Brain microvascular endothelial cell (primary cell): ENCODE measurements at regions not wholly inside any gene's neighbourhood (a gene's known extent, or its start where the extent isn't known, plus 50 kb on each side); places are given as distances from the start of the nearest gene placed in this dataset.
"Not testable (repeated sequence)": the region's sequence is repeated elsewhere in the genome, so short reads cannot be mapped to it uniquely, and the experiment has no call there.

Source experiments
- DNase-seq: peaks from one replicate; pipeline ENCODE4 v3.0.0-alpha.2; 2020
- H3K27ac ChIP-seq: fragments of 250-450 bp; sonication (Bioruptor Pico); 2 replicates; pipeline ENCODE4 v1.5.1; 2020; ENCODE audit warnings: mild to moderate bottlenecking, moderate library complexity
- H3K27me3 ChIP-seq: fragments of 250-450 bp; sonication (Bioruptor Pico); replicated peaks from 2 replicates; pipeline ENCODE4 v1.5.1; 2020; ENCODE audit warnings: mild to moderate bottlenecking
- H3K36me3 ChIP-seq: fragments of 250-450 bp; sonication (Bioruptor Pico); replicated peaks from 2 replicates; pipeline ENCODE4 v1.5.1; 2020; ENCODE audit warnings: mild to moderate bottlenecking
- H3K4me3 ChIP-seq: 2 replicates; pipeline ENCODE4 v1.5.1; 2011; ENCODE audit warnings: low read depth, mild to moderate bottlenecking, control low read depth, low read length, moderate library complexity
- in situ Hi-C: cut with HindIII; loops from 2 replicates; pipeline ENCODE4 v1.10.0; 2017; ENCODE audit warnings: low sequenced_read_pairs, low pct_ligation_motif_present
- TF ChIP-seq, protein P1 (sequence below): IDR thresholded peaks from 2 replicates; pipeline ENCODE4 v1.5.1; 2011; ENCODE audit warnings: low read depth, mild to moderate bottlenecking, moderate library complexity, low read length, control low read depth, inconsistent platforms; ENCODE audit errors: missing control alignments

DNA sequence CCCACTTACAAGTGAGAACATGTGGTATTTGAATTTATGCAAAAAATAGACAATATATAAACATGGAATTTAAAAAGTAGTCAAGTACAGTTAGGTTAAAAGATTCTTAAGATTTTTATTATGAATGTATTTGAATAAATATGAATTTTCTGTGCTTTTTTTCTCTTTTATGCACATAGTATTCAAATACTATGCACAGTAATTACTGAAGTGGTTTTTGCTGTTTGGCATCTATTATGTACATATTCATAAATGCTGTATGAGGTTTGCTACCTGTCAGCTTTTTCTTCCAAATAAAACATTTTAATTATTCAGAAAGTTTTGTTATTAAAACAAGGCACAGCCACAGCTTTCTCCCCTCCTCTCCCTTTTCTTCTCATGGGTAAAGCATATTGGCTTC lies 1272.7 kb downstream of the NSUN3 start:
- TF ChIP-seq, protein P1, sequence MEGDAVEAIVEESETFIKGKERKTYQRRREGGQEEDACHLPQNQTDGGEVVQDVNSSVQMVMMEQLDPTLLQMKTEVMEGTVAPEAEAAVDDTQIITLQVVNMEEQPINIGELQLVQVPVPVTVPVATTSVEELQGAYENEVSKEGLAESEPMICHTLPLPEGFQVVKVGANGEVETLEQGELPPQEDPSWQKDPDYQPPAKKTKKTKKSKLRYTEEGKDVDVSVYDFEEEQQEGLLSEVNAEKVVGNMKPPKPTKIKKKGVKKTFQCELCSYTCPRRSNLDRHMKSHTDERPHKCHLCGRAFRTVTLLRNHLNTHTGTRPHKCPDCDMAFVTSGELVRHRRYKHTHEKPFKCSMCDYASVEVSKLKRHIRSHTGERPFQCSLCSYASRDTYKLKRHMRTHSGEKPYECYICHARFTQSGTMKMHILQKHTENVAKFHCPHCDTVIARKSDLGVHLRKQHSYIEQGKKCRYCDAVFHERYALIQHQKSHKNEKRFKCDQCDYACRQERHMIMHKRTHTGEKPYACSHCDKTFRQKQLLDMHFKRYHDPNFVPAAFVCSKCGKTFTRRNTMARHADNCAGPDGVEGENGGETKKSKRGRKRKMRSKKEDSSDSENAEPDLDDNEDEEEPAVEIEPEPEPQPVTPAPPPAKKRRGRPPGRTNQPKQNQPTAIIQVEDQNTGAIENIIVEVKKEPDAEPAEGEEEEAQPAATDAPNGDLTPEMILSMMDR: no peak
- no peak overlapping the region for H3K27ac ChIP-seq
- H3K27me3 ChIP-seq: no peaks in the 10 kb centered on the region
- no peaks in the 10 kb centered on the region for H3K36me3 ChIP-seq
- no peak for DNase-seq
- in situ Hi-C loops: no loop called here
- no peak overlapping the region for H3K4me3 ChIP-seq

GRCh38 chr3:95338446-95338845 lies 1275.6 kb downstream of the NSUN3 start:
- Histone ChIP-seq H3K36me3 (no peaks in the 10 kb centered on the region), H3K4me3 (no peak overlapping the region), H3K27ac (no peak overlapping the region), H3K27me3 (no peaks in the 10 kb centered on the region)
- in situ Hi-C loops: no loop called here
- DNase-seq: no peak
- TF ChIP-seq, protein P1: no peak

DNA sequence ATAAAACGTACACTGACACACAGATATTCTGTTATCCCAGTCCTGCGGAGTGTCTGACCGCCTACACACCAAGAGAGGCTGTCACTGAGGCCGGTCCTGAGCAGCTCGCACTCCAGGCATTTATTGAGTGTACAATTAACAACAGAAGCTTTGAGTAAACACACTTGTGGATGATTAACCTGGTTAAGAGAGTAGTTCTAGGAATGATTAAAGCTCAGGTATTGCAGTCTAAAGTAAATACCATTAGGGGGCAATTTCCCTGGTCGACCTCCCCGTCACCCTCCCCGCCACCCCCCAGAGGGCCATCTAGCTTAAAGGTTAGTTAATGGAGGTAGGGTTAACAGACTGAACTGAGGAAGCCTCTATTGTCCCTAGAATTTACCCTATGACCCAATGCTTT lies 1278.5 kb downstream of the NSUN3 start:
- Histone ChIP-seq H3K27ac (no peak overlapping the region), H3K4me3 (no peak overlapping the region), H3K36me3 (no peaks in the 10 kb centered on the region), H3K27me3 (no peaks in the 10 kb centered on the region)
- DNase-seq: no peak
- TF ChIP-seq, protein P1: no peak
- in situ Hi-C loops: no loop called here

GRCh38 chr3:95343228-95343627 lies 1280.4 kb downstream of the NSUN3 start:
- no peak for DNase-seq
- in situ Hi-C loops: no loop called here
- no peaks in the 10 kb centered on the region for H3K36me3 ChIP-seq
- no peak overlapping the region for H3K4me3 ChIP-seq
- no peak overlapping the region for H3K27ac ChIP-seq
- no peaks in the 10 kb centered on the region for H3K27me3 ChIP-seq
- TF ChIP-seq, protein P1: no peak

DNA sequence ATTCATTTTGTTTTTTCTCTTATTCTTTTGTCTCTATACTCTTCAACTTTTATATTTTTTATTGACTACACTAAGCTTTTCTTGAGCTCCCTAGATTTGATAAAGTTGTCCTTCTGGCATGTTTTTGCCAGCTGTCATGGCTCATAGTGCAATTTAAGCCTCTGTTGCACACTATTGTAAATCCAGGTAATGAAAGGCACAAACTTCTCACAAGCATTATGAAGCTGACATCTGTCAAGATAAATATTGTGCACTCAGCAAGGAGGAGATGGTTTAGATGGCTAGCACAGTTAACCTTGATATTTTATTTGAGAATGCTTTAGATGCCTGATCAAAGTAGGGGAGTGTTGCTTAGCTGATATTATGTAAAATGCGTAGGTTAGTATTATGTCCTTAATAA lies 1280.9 kb downstream of the NSUN3 start:
- H3K4me3 ChIP-seq: no peak overlapping the region
- H3K27me3 ChIP-seq: no peaks in the 10 kb centered on the region
- in situ Hi-C loops: no loop called here
- DNase-seq: no peak
- H3K36me3 ChIP-seq: no peaks in the 10 kb centered on the region
- TF ChIP-seq, protein P1: no peak
- no peak overlapping the region for H3K27ac ChIP-seq

DNA sequence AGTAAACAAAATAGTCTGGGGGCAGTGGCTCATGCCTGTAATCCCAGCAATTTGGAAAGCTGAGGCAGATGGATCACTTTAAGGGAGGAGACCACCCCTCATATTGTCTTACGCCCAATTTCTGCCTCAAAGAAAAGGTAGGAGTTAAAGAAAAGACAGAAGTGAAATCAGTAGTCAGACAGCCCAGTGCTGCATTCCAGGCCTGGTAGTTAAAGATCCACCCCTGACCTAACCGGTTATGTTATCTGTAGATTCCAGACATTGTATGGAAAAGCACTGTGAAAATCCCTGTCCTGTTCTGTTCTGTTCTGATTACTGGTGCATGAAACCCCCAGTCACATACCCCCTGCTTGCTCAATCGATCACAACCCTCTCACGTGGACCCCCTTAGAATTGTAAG lies 1285.1 kb downstream of the NSUN3 start:
- H3K36me3 ChIP-seq, in situ Hi-C loops, H3K27me3 ChIP-seq, DNase-seq, H3K27ac ChIP-seq, H3K4me3 ChIP-seq: not testable (repeated sequence)
